ENCODE measurements at regions not wholly inside any gene's neighbourhood (a gene's known extent, or its start where the extent isn't known, plus 50 kb on each side); places are given as distances from the start of the nearest gene placed in this dataset.

GRCh38 chr15:79140846-79141570 lies 50.4 kb upstream of the RASGRF1 start:
- no peaks in the 10 kb centered on the region for H4K20me1 ChIP-seq (ENCODE audit: insufficient read depth, low read length)
- H3K36me3 ChIP-seq (replicated peaks; ENCODE audit: insufficient read depth, low read length): no peaks in the 10 kb centered on the region
- H3K9ac ChIP-seq (ENCODE audit: low read length): no peak overlapping the region
- no peak overlapping the region for H3K4me3 ChIP-seq (ENCODE audit: low read length)
- no peak for DNase-seq
- H3K9me2 ChIP-seq (replicated peaks; ENCODE audit: insufficient read depth, low read length): no peaks in the 10 kb centered on the region
- no peak overlapping the region for H3K27ac ChIP-seq (ENCODE audit: low read length)
- TF ChIP-seq EZH2 (optimal IDR thresholded peaks at IDR 0.05; ENCODE audit: low read depth, low read length): no peak
- no peak for TF ChIP-seq CTCF (IDR thresholded peaks at IDR 0.05; ENCODE audit: low read length)
- TF ChIP-seq EZH2phosphoT487 (IDR thresholded peaks at IDR 0.05; ENCODE audit: low read length): no peak
- no peaks in the 10 kb centered on the region for H3K4me1 ChIP-seq (ENCODE audit: low read length)
- no peaks in the 10 kb centered on the region for H3K79me2 ChIP-seq (ENCODE audit: low read length)
- no peak overlapping the region for H3K4me2 ChIP-seq (ENCODE audit: low read depth, low read length)
- no peaks in the 10 kb centered on the region for H3F3A ChIP-seq (ENCODE audit: insufficient read depth, low read length)
- H2AFZ ChIP-seq (ENCODE audit: low read length): no peak overlapping the region
- H3K27me3 ChIP-seq (replicated peaks; ENCODE audit: insufficient read depth, low read length): no peaks in the 10 kb centered on the region
- no peaks in the 10 kb centered on the region for H3K9me3 ChIP-seq (replicated peaks; ENCODE audit: insufficient read depth, low read length)

Data from MM.1S (cell line).